Upper lobe of right lung (tissue), 1 donor: ENCODE measurements at regions not wholly inside any gene's neighbourhood (a gene's known extent, or its start where the extent isn't known, plus 50 kb on each side); places are given as distances from the start of the nearest gene placed in this dataset.

Experiments
- ATAC-seq: fragments of 200-7000 bp; cut with Tn5 transposase; one replicate; pipeline ENCODE4 v1.9.1; 2020; ENCODE audit warnings: mild to moderate bottlenecking, moderate library complexity
- DNase-seq: peaks from one replicate; pipeline ENCODE4 v3.0.0-alpha.2; 2020
- H3K27ac ChIP-seq: fragments of 200-600 bp; one replicate; pipeline ENCODE4 v1.8.0; 2022
- H3K27me3 ChIP-seq: fragments of 200-600 bp; one replicate; pipeline ENCODE4 v1.8.0; 2022; ENCODE audit warnings: mild to moderate bottlenecking
- H3K36me3 ChIP-seq: fragments of 200-600 bp; one replicate; pipeline ENCODE4 v1.8.0; 2022
- H3K4me1 ChIP-seq: fragments of 200-600 bp; one replicate; pipeline ENCODE4 v1.8.0; 2022
- H3K4me3 ChIP-seq: fragments of 200-600 bp; one replicate; pipeline ENCODE4 v1.8.0; 2022; ENCODE audit warnings: mild to moderate bottlenecking
- H3K9me3 ChIP-seq: fragments of 200-600 bp; one replicate; pipeline ENCODE4 v1.8.0; 2022
- intact Hi-C: fragments of 100-400 bp; cut with DNase I; formaldehyde crosslinking; loops from one replicate; pipeline ENCODE4 v1.11.0; 2022
- TF ChIP-seq, protein P1 (sequence below): fragments of 200-600 bp; IDR thresholded peaks from one replicate; pipeline ENCODE4 v1.8.0; 2022; ENCODE audit warnings: antibody characterized with exemption
- donor health status: DM: no; HTN: yes; CAD: no; lungs with severe emphysema.

GRCh38 chr6:47169785-47170616, 127.9 kb upstream of the ADGRF1 start:
- intact Hi-C loops: no loop called here
- Histone ChIP-seq H3K9me3 (no peaks in the 10 kb centered on the region), H3K4me1 (no peaks in the 10 kb centered on the region), H3K27ac (no peak overlapping the region), H3K36me3 (no peaks in the 10 kb centered on the region), H3K4me3 (no peak overlapping the region), H3K27me3 (no peaks in the 10 kb centered on the region)
- TF ChIP-seq, protein P1, sequence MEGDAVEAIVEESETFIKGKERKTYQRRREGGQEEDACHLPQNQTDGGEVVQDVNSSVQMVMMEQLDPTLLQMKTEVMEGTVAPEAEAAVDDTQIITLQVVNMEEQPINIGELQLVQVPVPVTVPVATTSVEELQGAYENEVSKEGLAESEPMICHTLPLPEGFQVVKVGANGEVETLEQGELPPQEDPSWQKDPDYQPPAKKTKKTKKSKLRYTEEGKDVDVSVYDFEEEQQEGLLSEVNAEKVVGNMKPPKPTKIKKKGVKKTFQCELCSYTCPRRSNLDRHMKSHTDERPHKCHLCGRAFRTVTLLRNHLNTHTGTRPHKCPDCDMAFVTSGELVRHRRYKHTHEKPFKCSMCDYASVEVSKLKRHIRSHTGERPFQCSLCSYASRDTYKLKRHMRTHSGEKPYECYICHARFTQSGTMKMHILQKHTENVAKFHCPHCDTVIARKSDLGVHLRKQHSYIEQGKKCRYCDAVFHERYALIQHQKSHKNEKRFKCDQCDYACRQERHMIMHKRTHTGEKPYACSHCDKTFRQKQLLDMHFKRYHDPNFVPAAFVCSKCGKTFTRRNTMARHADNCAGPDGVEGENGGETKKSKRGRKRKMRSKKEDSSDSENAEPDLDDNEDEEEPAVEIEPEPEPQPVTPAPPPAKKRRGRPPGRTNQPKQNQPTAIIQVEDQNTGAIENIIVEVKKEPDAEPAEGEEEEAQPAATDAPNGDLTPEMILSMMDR: no peak
- ATAC-seq (peak; percentile 45), DNase-seq (no peak)

DNA sequence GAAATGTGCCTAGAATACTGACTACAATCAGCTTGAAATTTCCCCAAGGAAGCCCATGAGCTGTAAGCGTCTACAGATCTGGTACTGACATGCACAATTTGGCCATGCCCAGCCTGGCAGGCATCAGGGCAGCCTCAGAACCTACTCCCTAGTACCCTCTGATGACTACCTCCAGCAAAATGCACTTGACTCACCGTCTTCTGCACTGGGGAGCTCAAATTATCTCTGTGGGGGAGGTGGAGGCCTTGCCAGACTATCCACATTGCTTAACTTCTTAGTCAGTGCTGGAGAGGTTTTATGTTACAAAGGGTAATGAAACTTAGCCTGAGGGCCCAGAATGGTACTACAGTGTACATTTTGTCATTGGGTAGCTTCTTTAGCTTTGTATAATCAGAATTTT, 126.0 kb upstream of the ADGRF1 start:
- intact Hi-C loops: no loop called here
- Histone ChIP-seq H3K36me3 (no peaks in the 10 kb centered on the region), H3K27ac (no peak overlapping the region), H3K4me1 (no peaks in the 10 kb centered on the region), H3K27me3 (no peaks in the 10 kb centered on the region), H3K9me3 (no peaks in the 10 kb centered on the region), H3K4me3 (no peak overlapping the region)
- DNase-seq (no peak), ATAC-seq (peak; percentile 91)
- TF ChIP-seq, protein P1: peak; percentile 5

GRCh38 chr6:47165918-47166317, 123.8 kb upstream of the ADGRF1 start:
- Histone ChIP-seq H3K4me3 (no peak overlapping the region), H3K27me3 (no peaks in the 10 kb centered on the region), H3K36me3 (no peaks in the 10 kb centered on the region), H3K27ac (no peak overlapping the region), H3K9me3 (no peaks in the 10 kb centered on the region), H3K4me1 (no peaks in the 10 kb centered on the region)
- intact Hi-C loops: no loop called here
- DNase-seq (no peak), ATAC-seq (peak; percentile 48)
- TF ChIP-seq, protein P1: no peak

GRCh38 chr6:47164877-47165276, 122.7 kb upstream of the ADGRF1 start:
- DNase-seq (no peak), ATAC-seq (no peak)
- Histone ChIP-seq H3K9me3 (no peaks in the 10 kb centered on the region), H3K27me3 (no peaks in the 10 kb centered on the region), H3K4me3 (no peak overlapping the region), H3K27ac (no peak overlapping the region), H3K36me3 (no peaks in the 10 kb centered on the region), H3K4me1 (no peaks in the 10 kb centered on the region)
- intact Hi-C loops: no loop called here
- TF ChIP-seq, protein P1: no peak

DNA sequence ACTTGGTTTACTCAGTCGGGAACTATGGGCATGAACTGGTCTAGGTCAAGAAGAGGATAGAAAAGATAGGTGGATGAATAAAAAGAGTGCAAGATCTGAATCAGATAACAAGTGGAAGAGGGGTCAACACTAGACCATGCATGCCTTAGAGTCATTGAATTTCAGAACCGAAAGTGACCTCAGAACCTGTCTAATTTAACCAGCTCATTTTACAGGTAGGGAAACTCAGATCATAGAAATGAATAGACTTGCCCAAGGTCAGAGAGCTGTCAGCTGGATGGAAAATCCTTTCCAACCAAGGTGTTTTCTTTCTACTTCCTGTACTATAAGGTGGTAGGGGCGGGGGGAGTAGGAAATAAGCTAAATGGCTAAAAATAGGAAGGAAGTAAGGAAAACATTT, 121.4 kb upstream of the ADGRF1 start:
- H3K36me3 ChIP-seq: no peaks in the 10 kb centered on the region
- H3K27me3 ChIP-seq: no peaks in the 10 kb centered on the region
- TF ChIP-seq, protein P1: no peak
- no peaks in the 10 kb centered on the region for H3K4me1 ChIP-seq
- ATAC-seq (no peak), DNase-seq (no peak)
- H3K27ac ChIP-seq: no peak overlapping the region
- intact Hi-C loops: no loop called here
- H3K9me3 ChIP-seq: no peaks in the 10 kb centered on the region
- H3K4me3 ChIP-seq: no peak overlapping the region

GRCh38 chr6:47162793-47163192, 120.7 kb upstream of the ADGRF1 start:
- TF ChIP-seq, protein P1: no peak
- H3K4me3 ChIP-seq: no peak overlapping the region
- H3K4me1 ChIP-seq: no peaks in the 10 kb centered on the region
- no peaks in the 10 kb centered on the region for H3K27me3 ChIP-seq
- intact Hi-C loops: no loop called here
- no peaks in the 10 kb centered on the region for H3K9me3 ChIP-seq
- ATAC-seq (peak; percentile 31), DNase-seq (no peak)
- no peaks in the 10 kb centered on the region for H3K36me3 ChIP-seq
- no peak overlapping the region for H3K27ac ChIP-seq
